SU-DHL-6 (cell line): ENCODE measurements at regions not wholly inside any gene's neighbourhood (a gene's known extent, or its start where the extent isn't known, plus 50 kb on each side); places are given as distances from the start of the nearest gene placed in this dataset.

Experiments
- H2AFZ ChIP-seq: fragments of 200-600 bp; sonication (generic); 2 replicates; pipeline ENCODE4 v1.6.1; 2014; ENCODE audit warnings: low read depth, mild to moderate bottlenecking, moderate library complexity, mixed read lengths, antibody characterized with exemption, low read length; ENCODE audit not compliant: severe bottlenecking
- H3F3A ChIP-seq: fragments of 200-600 bp; shearing (Covaris generic); 2 replicates; pipeline ENCODE4 v1.6.0; 2016; ENCODE audit warnings: antibody characterized with exemption, mild to moderate bottlenecking; ENCODE audit not compliant: insufficient read depth
- H3K27ac ChIP-seq: fragments of 200-600 bp; sonication (generic); 2 replicates; pipeline ENCODE4 v1.5.1; 2016; ENCODE audit warnings: low read depth, mild to moderate bottlenecking, low read length, moderate library complexity, mixed read lengths
- H3K27me3 ChIP-seq: fragments of 200-600 bp; sonication (generic), shearing (Covaris generic); 2 replicates; pipeline ENCODE4 v1.6.0; 2014; ENCODE audit warnings: mild to moderate bottlenecking, low read length
- H3K36me3 ChIP-seq: fragments of 200-600 bp; sonication (generic); 2 replicates; pipeline ENCODE4 v1.6.1; 2014; ENCODE audit warnings: mild to moderate bottlenecking, low read length, mixed read lengths
- H3K4me2 ChIP-seq: fragments of 300-600, 200-600 bp; shearing (Covaris generic), sonication (generic); 2 replicates; pipeline ENCODE4 v1.6.0; 2014; ENCODE audit warnings: low read length, low read depth, mild to moderate bottlenecking; ENCODE audit not compliant: poor library complexity, severe bottlenecking
- H3K4me3 ChIP-seq: fragments of 200-600 bp; sonication (generic); 2 replicates; pipeline ENCODE4 v1.5.1; 2014; ENCODE audit warnings: antibody characterized with exemption, low read length, mild to moderate bottlenecking, mixed read lengths; ENCODE audit not compliant: insufficient read depth, poor library complexity, severe bottlenecking
- H3K79me2 ChIP-seq: fragments of 200-600 bp; sonication (generic); 2 replicates; pipeline ENCODE4 v1.6.1; 2014; ENCODE audit warnings: mild to moderate bottlenecking, low read length, moderate library complexity; ENCODE audit not compliant: insufficient read depth
- H3K9ac ChIP-seq: fragments of 200-600 bp; sonication (generic); 2 replicates; pipeline ENCODE4 v1.7.0; 2014; ENCODE audit warnings: mild to moderate bottlenecking, low read length
- H3K9me2 ChIP-seq: fragments of 200-600 bp; sonication (generic); replicated peaks from 2 replicates; pipeline ENCODE4 v1.6.1; 2014; ENCODE audit warnings: low read length; ENCODE audit not compliant: insufficient read depth
- H3K9me3 ChIP-seq: fragments of 200-600 bp; sonication (generic); 2 replicates; pipeline ENCODE4 v1.6.1; 2014; ENCODE audit warnings: low read length, mixed read lengths; ENCODE audit not compliant: insufficient read depth
- H4K20me1 ChIP-seq: fragments of 200-600 bp; sonication (generic); 2 replicates; pipeline ENCODE4 v1.6.1; 2014; ENCODE audit warnings: low read depth, mild to moderate bottlenecking, antibody characterized with exemption, low read length, moderate library complexity, mixed read lengths
- EZH2phosphoT487 ChIP-seq: fragments of 200-600 bp; sonication (generic), shearing (Covaris generic); conservative IDR thresholded peaks from 2 replicates; pipeline ENCODE4 v1.6.1; 2018; ENCODE audit warnings: mild to moderate bottlenecking, antibody characterized with exemption, low read length, moderate library complexity, mixed read lengths
- TF ChIP-seq, protein P1 (sequence below): fragments of 200-600 bp; sonication (generic); IDR thresholded peaks from one replicate; pipeline ENCODE4 v1.5.1; 2017; ENCODE audit warnings: antibody characterized with exemption, mild to moderate bottlenecking, low read length, moderate library complexity; ENCODE audit not compliant: insufficient read depth, poor library complexity, severe bottlenecking

DNA sequence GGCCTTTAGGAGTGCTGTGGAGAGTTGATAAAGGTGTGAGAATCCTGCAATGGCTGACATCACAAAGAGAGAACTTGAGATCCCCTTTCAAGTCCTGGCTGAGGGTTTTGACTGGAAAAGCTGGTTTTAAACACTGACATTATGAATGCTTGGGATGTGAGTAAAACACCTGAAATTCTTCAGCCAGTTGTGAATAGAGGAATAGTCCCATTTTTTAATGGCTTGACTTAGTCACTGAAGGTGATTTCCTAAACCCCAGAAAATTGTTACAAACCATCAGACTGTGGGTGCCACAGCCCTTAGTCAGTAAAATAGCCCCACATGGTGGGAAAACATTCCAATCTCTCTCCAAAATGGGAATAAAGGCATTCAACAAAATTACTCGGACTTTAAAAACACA, 107.7 kb upstream of the LMO4 start:
- Histone ChIP-seq H3K4me2 (no peak overlapping the region), H3K27ac (no peak overlapping the region), H3K9ac (no peak overlapping the region), H4K20me1 (no peaks in the 10 kb centered on the region), H3K4me3 (no peak overlapping the region), H3K9me2 (no peaks in the 10 kb centered on the region), H3K9me3 (no peaks in the 10 kb centered on the region), H3K36me3 (no peaks in the 10 kb centered on the region), H3F3A (no peaks in the 10 kb centered on the region), H3K27me3 (no peaks in the 10 kb centered on the region), H2AFZ (no peak overlapping the region), H3K79me2 (no peaks in the 10 kb centered on the region)
- TF ChIP-seq, protein P1, sequence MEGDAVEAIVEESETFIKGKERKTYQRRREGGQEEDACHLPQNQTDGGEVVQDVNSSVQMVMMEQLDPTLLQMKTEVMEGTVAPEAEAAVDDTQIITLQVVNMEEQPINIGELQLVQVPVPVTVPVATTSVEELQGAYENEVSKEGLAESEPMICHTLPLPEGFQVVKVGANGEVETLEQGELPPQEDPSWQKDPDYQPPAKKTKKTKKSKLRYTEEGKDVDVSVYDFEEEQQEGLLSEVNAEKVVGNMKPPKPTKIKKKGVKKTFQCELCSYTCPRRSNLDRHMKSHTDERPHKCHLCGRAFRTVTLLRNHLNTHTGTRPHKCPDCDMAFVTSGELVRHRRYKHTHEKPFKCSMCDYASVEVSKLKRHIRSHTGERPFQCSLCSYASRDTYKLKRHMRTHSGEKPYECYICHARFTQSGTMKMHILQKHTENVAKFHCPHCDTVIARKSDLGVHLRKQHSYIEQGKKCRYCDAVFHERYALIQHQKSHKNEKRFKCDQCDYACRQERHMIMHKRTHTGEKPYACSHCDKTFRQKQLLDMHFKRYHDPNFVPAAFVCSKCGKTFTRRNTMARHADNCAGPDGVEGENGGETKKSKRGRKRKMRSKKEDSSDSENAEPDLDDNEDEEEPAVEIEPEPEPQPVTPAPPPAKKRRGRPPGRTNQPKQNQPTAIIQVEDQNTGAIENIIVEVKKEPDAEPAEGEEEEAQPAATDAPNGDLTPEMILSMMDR: no peak
- TF ChIP-seq EZH2phosphoT487: no peak

DNA sequence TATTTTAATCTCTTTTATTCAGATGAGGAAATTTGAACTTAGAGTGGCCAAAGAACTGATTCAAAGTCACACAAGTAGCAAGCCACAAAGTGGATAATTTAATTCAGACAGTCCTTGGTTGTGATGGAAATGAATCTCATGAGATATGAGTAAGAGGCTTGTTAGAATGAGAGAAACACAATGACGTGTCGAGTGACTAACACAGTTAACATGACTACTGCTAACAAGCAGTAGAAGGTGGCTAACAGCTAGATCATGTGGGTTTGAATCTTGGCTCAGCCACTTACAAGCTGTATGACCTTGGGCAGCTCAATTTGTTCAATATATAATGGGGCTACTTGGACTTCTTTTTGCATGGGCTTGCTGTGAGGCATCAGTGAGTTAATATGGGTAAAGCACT, 104.5 kb upstream of the LMO4 start:
- Histone ChIP-seq H3K9me3 (no peaks in the 10 kb centered on the region), H3K27me3 (no peaks in the 10 kb centered on the region), H2AFZ (no peak overlapping the region), H3F3A (no peaks in the 10 kb centered on the region), H3K9ac (no peak overlapping the region), H3K36me3 (no peaks in the 10 kb centered on the region), H3K79me2 (no peaks in the 10 kb centered on the region), H3K27ac (no peak overlapping the region), H3K4me3 (no peak overlapping the region), H3K4me2 (no peak overlapping the region), H3K9me2 (no peaks in the 10 kb centered on the region), H4K20me1 (no peaks in the 10 kb centered on the region)
- TF ChIP-seq EZH2phosphoT487: no peak
- TF ChIP-seq, protein P1: no peak

DNA sequence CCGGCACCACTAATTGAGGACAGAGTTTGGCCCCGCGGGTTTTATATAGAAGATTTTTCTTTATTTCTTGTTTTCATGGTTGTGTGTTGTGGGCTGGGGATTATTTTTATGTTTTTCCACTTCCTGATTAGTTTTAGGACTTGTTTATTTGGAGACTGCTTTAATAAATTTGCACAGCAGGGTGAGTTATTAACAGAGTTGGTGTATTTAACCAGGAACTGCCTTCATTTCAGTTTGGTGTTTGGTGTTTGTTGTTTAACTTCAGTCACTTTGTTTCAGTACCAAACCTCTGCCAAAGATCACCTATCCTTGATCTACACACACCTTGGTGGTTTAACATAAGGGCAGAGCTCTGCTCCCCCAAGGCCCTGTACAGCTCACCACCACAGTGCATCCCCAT, 103.5 kb upstream of the LMO4 start:
- TF ChIP-seq, protein P1: no peak
- TF ChIP-seq EZH2phosphoT487: no peak
- H3K4me2 ChIP-seq: no peak overlapping the region
- no peaks in the 10 kb centered on the region for H3K36me3 ChIP-seq
- no peak overlapping the region for H3K9ac ChIP-seq
- no peaks in the 10 kb centered on the region for H3F3A ChIP-seq
- H3K79me2 ChIP-seq: no peaks in the 10 kb centered on the region
- no peak overlapping the region for H3K4me3 ChIP-seq
- no peaks in the 10 kb centered on the region for H3K9me3 ChIP-seq
- no peaks in the 10 kb centered on the region for H3K9me2 ChIP-seq
- H3K27ac ChIP-seq: no peak overlapping the region
- no peaks in the 10 kb centered on the region for H4K20me1 ChIP-seq
- no peaks in the 10 kb centered on the region for H3K27me3 ChIP-seq
- H2AFZ ChIP-seq: no peak overlapping the region

DNA sequence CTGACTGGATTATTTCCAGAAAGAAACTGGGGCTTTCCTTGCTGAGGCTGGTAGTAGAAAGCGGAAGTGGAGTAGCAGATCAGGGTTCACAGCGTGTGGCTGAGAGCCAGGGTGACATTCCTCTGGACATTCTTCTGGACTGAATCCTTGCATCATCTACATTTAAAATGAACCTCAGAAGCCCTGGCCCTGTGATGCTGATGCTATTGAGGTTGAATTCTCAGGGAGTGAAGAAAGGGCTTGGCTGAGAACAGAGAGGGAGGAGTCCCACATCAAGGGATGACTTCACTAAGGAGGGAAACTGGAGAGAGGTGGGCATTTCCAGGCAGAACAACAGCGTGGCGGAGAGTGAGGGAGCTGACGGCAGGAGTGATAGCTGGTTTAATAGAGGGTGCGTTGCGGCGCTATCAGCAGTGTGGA, 102.3 kb upstream of the LMO4 start:
- Histone ChIP-seq H3K36me3 (no peaks in the 10 kb centered on the region), H3K9me2 (no peaks in the 10 kb centered on the region), H3K9me3 (no peaks in the 10 kb centered on the region), H3K4me2 (no peak overlapping the region), H3F3A (no peaks in the 10 kb centered on the region), H3K4me3 (no peak overlapping the region), H3K79me2 (no peaks in the 10 kb centered on the region), H3K27me3 (no peaks in the 10 kb centered on the region), H3K27ac (no peak overlapping the region), H2AFZ (no peak overlapping the region), H4K20me1 (no peaks in the 10 kb centered on the region), H3K9ac (no peak overlapping the region)
- TF ChIP-seq, protein P1: no peak
- TF ChIP-seq EZH2phosphoT487: no peak
